ENCODE measurements at regions not wholly inside any gene's neighbourhood (a gene's known extent, or its start where the extent isn't known, plus 50 kb on each side); places are given as distances from the start of the nearest gene placed in this dataset.
"Not testable (repeated sequence)": the region's sequence is repeated elsewhere in the genome, so short reads cannot be mapped to it uniquely, and the experiment has no call there.

- no peak for DNase-seq
- H3K4me3 Mint-ChIP-seq = no peak overlapping the region
- TF ChIP-seq, protein P1, sequence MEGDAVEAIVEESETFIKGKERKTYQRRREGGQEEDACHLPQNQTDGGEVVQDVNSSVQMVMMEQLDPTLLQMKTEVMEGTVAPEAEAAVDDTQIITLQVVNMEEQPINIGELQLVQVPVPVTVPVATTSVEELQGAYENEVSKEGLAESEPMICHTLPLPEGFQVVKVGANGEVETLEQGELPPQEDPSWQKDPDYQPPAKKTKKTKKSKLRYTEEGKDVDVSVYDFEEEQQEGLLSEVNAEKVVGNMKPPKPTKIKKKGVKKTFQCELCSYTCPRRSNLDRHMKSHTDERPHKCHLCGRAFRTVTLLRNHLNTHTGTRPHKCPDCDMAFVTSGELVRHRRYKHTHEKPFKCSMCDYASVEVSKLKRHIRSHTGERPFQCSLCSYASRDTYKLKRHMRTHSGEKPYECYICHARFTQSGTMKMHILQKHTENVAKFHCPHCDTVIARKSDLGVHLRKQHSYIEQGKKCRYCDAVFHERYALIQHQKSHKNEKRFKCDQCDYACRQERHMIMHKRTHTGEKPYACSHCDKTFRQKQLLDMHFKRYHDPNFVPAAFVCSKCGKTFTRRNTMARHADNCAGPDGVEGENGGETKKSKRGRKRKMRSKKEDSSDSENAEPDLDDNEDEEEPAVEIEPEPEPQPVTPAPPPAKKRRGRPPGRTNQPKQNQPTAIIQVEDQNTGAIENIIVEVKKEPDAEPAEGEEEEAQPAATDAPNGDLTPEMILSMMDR (IDR thresholded peaks at IDR 0.05) = no peak
- ChIA-PET POLR2A (no interaction called here), CTCF (no interaction called here)
- no peaks in the 10 kb centered on the region for H3K4me1 Mint-ChIP-seq
- intact Hi-C loops (cut with micrococcal nuclease) = no loop called here
- H3K27me3 Mint-ChIP-seq = no peaks in the 10 kb centered on the region
- H3K9me3 Mint-ChIP-seq = peaks cover 4% of the 10 kb centered on the region
- ATAC-seq (ENCODE audit: low read depth) = no peak
- no peaks in the 10 kb centered on the region for H3K36me3 Mint-ChIP-seq (ENCODE audit: low read depth)
- H3K27ac Mint-ChIP-seq = no peak overlapping the region
These were observed 869.8 kb downstream of the TRAM1L1 start for GRCh38 chr4:116215622-116216021.

DNA sequence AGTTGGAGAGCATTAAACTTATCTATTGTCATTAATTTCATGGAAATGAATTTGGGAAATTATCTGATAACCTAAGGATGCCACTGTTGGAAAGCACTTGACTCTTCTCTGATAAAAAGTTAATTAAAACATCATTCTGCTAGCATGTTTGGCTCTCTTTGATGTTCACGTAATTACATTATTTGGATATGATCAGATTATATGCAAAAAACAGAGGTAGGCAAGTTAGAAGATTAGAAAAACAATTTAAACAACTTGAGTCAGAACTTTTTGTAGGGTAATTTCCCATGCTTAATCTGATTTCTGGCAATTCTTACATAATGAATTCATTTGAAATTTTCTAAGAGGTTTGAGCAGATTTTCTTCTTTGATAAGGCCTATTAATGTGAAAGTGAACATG is 882.9 kb downstream of the TRAM1L1 start:
- H3K27ac Mint-ChIP-seq = no peak overlapping the region
- intact Hi-C loops (cut with micrococcal nuclease) = no loop called here

GRCh38 chr4:116197317-116197809 is 888.0 kb downstream of the TRAM1L1 start:
- POLR2A ChIA-PET = no interaction called here
- H3K4me3 Mint-ChIP-seq = no peak overlapping the region
- H3K9me3 Mint-ChIP-seq = no peaks in the 10 kb centered on the region
- H3K4me1 Mint-ChIP-seq = no peaks in the 10 kb centered on the region
- TF ChIP-seq, protein P1 (IDR thresholded peaks at IDR 0.05) = no peak
- CTCF ChIA-PET = no interaction called here
- ATAC-seq (ENCODE audit: low read depth) (no peak), DNase-seq (no peak)
- no peaks in the 10 kb centered on the region for H3K27me3 Mint-ChIP-seq
- no peaks in the 10 kb centered on the region for H3K36me3 Mint-ChIP-seq (ENCODE audit: low read depth)
- intact Hi-C loops (cut with micrococcal nuclease) = no loop called here
- no peak overlapping the region for H3K27ac Mint-ChIP-seq

More for the DNA sequence above, 882.9 kb downstream of the TRAM1L1 start:
- CTCF ChIA-PET = no interaction called here
- no peaks in the 10 kb centered on the region for H3K36me3 Mint-ChIP-seq (ENCODE audit: low read depth)
- ATAC-seq (ENCODE audit: low read depth) = no peak
- DNase-seq = no peak
- TF ChIP-seq, protein P1 (IDR thresholded peaks at IDR 0.05) = no peak
- H3K9me3 Mint-ChIP-seq = peaks cover 1% of the 10 kb centered on the region
- no peaks in the 10 kb centered on the region for H3K27me3 Mint-ChIP-seq
- no peak overlapping the region for H3K4me3 Mint-ChIP-seq
- POLR2A ChIA-PET = no interaction called here
- H3K4me1 Mint-ChIP-seq = no peaks in the 10 kb centered on the region

- no peaks in the 10 kb centered on the region for H3K4me1 Mint-ChIP-seq
- no peaks in the 10 kb centered on the region for H3K36me3 Mint-ChIP-seq (ENCODE audit: low read depth)
- TF ChIP-seq, protein P1 (IDR thresholded peaks at IDR 0.05) = no peak
- ChIA-PET CTCF (no interaction called here), POLR2A (no interaction called here)
- no peak overlapping the region for H3K27ac Mint-ChIP-seq
- DNase-seq (no peak), ATAC-seq (ENCODE audit: low read depth) (no peak)
- H3K4me3 Mint-ChIP-seq = no peak overlapping the region
- no peaks in the 10 kb centered on the region for H3K9me3 Mint-ChIP-seq
- no peaks in the 10 kb centered on the region for H3K27me3 Mint-ChIP-seq
- intact Hi-C loops (cut with micrococcal nuclease) = no loop called here
These were observed 902.1 kb downstream of the TRAM1L1 start for GRCh38 chr4:116183241-116183640.

GRCh38 chr4:116180157-116180601 is 905.2 kb downstream of the TRAM1L1 start:
- TF ChIP-seq, protein P1 (IDR thresholded peaks at IDR 0.05) = no peak
- ChIA-PET CTCF (no interaction called here), POLR2A (no interaction called here)
- ATAC-seq (ENCODE audit: low read depth) = no peak
- Mint-ChIP-seq H3K4me3 (no peak overlapping the region), H3K4me1 (no peaks in the 10 kb centered on the region), H3K27ac (no peak overlapping the region), H3K9me3 (no peaks in the 10 kb centered on the region), H3K36me3 (ENCODE audit: low read depth) (no peaks in the 10 kb centered on the region), H3K27me3 (no peaks in the 10 kb centered on the region)
- no peak for DNase-seq
- intact Hi-C loops (cut with micrococcal nuclease) = no loop called here

DNA sequence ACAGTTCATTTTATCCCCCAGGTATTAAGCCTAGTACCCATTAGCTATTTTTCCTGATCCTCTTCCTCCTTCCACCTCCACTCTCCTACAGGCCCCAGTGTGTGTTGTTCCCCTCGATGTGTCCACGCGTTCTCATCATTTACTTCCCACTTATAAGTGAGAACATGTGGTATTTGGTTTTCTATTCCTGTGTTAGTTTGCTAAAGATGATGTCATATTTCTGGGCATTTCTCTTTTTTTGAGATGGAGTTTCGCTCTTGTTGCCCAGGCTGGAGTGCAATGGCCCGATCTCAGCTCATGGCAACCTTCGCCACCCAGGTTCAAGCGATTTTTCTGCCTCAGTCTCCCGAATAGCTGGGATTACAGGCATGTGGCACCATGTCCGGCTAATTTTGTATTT is 934.0 kb downstream of the TRAM1L1 start:
- POLR2A ChIA-PET; H3K27me3 Mint-ChIP-seq; CTCF ChIA-PET; H3K27ac Mint-ChIP-seq; H3K4me1 Mint-ChIP-seq; H3K9me3 Mint-ChIP-seq; DNase-seq; H3K4me3 Mint-ChIP-seq; H3K36me3 Mint-ChIP-seq (ENCODE audit: low read depth); ATAC-seq (ENCODE audit: low read depth); intact Hi-C loops (cut with micrococcal nuclease): not testable (repeated sequence)
